ENCODE measurements at regions not wholly inside any gene's neighbourhood (a gene's known extent, or its start where the extent isn't known, plus 50 kb on each side); places are given as distances from the start of the nearest gene placed in this dataset.
A peak's percentile ranks its signal among the peaks of the same experiment; 100 is the strongest.

- ATAC-seq (no peak), DNase-seq (no peak)
- intact Hi-C loops (cut with DNase I) = no loop called here
Measured at GRCh38 chr10:25661632-25662031, 272.4 kb upstream of the MYO3A start.

GRCh38 chr10:25666276-25666675 is 267.8 kb upstream of the MYO3A start:
- intact Hi-C loops (cut with DNase I) = no loop called here
- DNase-seq = no peak
- ATAC-seq = no peak

- ATAC-seq = no peak
- intact Hi-C loops (cut with DNase I) = no loop called here
Measured at GRCh38 chr10:25675204-25675603, 258.8 kb upstream of the MYO3A start.

GRCh38 chr10:25675615-25676014 is 258.4 kb upstream of the MYO3A start:
- ATAC-seq (no peak), DNase-seq (no peak)
- intact Hi-C loops (cut with DNase I) = no loop called here

More at GRCh38 chr10:25675204-25675603, 258.8 kb upstream of the MYO3A start:
- DNase-seq = no peak

- DNase-seq (no peak), ATAC-seq (no peak)
- intact Hi-C loops (cut with DNase I) = no loop called here
Measured at GRCh38 chr10:25678220-25678619, 255.8 kb upstream of the MYO3A start.

- DNase-seq (no peak), ATAC-seq (no peak)
- intact Hi-C loops (cut with DNase I) = no loop called here
Measured at GRCh38 chr10:25678666-25679065, 255.4 kb upstream of the MYO3A start.

- intact Hi-C loops (cut with DNase I) = loop anchor here (2.0 to 10.0 kb wide), 2 partner anchors 570 to 578 kb away; no protein-coding TSS in a partner anchor
- DNase-seq (peak; percentile 31), ATAC-seq (peak; percentile 92 to 93)
Measured at GRCh38 chr10:25682203-25682851, 251.7 kb upstream of the MYO3A start.

GRCh38 chr10:25683344-25683743 is 250.7 kb upstream of the MYO3A start:
- no peak for ATAC-seq
- intact Hi-C loops (cut with DNase I) = loop anchor here (2.0 to 10.0 kb wide), 2 partner anchors 571 to 579 kb away; no protein-coding TSS in a partner anchor
- DNase-seq = no peak

- no peak for ATAC-seq
- intact Hi-C loops (cut with DNase I) = loop anchor here in 1 of 2 donors (10.0 kb wide), 1 partner anchor 583 kb away; no protein-coding TSS in a partner anchor
Measured at GRCh38 chr10:25687521-25687920, 246.5 kb upstream of the MYO3A start.

GRCh38 chr10:25689346-25690100 is 244.5 kb upstream of the MYO3A start:
- DNase-seq = no peak
- ATAC-seq = no peak
- intact Hi-C loops (cut with DNase I) = loop anchor here in 1 of 2 donors (10.0 kb wide), 1 partner anchor 585 kb away; no protein-coding TSS in a partner anchor

More at GRCh38 chr10:25687521-25687920, 246.5 kb upstream of the MYO3A start:
- DNase-seq = no peak

GRCh38 chr10:25692761-25693160 is 241.3 kb upstream of the MYO3A start:
- intact Hi-C loops (cut with DNase I) = no loop called here
- DNase-seq (no peak), ATAC-seq (no peak)

- ATAC-seq = no peak
- intact Hi-C loops (cut with DNase I) = no loop called here
- no peak for DNase-seq
Measured at GRCh38 chr10:25694206-25694933, 239.7 kb upstream of the MYO3A start.

- intact Hi-C loops (cut with DNase I) = no loop called here
- DNase-seq (no peak), ATAC-seq (no peak)
Measured at GRCh38 chr10:25694971-25695370, 239.1 kb upstream of the MYO3A start.

GRCh38 chr10:25695586-25695985 is 238.4 kb upstream of the MYO3A start:
- intact Hi-C loops (cut with DNase I) = no loop called here
- ATAC-seq (no peak), DNase-seq (no peak)

GRCh38 chr10:25696013-25696708 is 237.9 kb upstream of the MYO3A start:
- intact Hi-C loops (cut with DNase I) = no loop called here
- no peak for ATAC-seq
- DNase-seq = no peak

GRCh38 chr10:25697412-25697811 is 236.6 kb upstream of the MYO3A start:
- intact Hi-C loops (cut with DNase I) = no loop called here
- peak in 1 of 2 donors; percentile 27 for ATAC-seq
- DNase-seq = no peak

- ATAC-seq (peak in 1 of 2 donors; percentile 53), DNase-seq (no peak)
- intact Hi-C loops (cut with DNase I) = no loop called here
Measured at GRCh38 chr10:25698638-25699037, 235.4 kb upstream of the MYO3A start.

- DNase-seq = no peak
- no peak for ATAC-seq
- intact Hi-C loops (cut with DNase I) = no loop called here
Measured at GRCh38 chr10:25699631-25700030, 234.4 kb upstream of the MYO3A start.

GRCh38 chr10:25701652-25702051 is 232.4 kb upstream of the MYO3A start:
- ATAC-seq (no peak), DNase-seq (no peak)
- intact Hi-C loops (cut with DNase I) = no loop called here

Data from left cardiac atrium (tissue), 4 donors.